ENCODE measurements at regions not wholly inside any gene's neighbourhood (a gene's known extent, or its start where the extent isn't known, plus 50 kb on each side); places are given as distances from the start of the nearest gene placed in this dataset.
"Not testable (repeated sequence)": the region's sequence is repeated elsewhere in the genome, so short reads cannot be mapped to it uniquely, and the experiment has no call there.

- Histone ChIP-seq H3K4me1 (no peaks in the 10 kb centered on the region), H3K4me3 (no peak overlapping the region), H3K27me3 (no peaks in the 10 kb centered on the region), H3K27ac (no peak overlapping the region), H3K9me3 (no peaks in the 10 kb centered on the region), H3K36me3 (no peaks in the 10 kb centered on the region)
- intact Hi-C loops (cut with DNase I): no loop called here
- WGBS, 2 donors: 25 to 44% methylated on average over 1 of the region's 1 CpG
- DNase-seq: no peak
- TF ChIP-seq POLR2A (IDR thresholded peaks at IDR 0.05): no peak
- TF ChIP-seq CTCF (IDR thresholded peaks at IDR 0.05): no peak
Measured at GRCh38 chr3:25844891-25845290, 55.0 kb downstream of the OXSM start.

- DNase-seq: no peak
- no peaks in the 10 kb centered on the region for H3K4me1 ChIP-seq
- 91 to 96% methylated on average over 1 of the region's 1 CpG for WGBS, 2 donors
- H3K27me3 ChIP-seq: no peaks in the 10 kb centered on the region
- TF ChIP-seq POLR2A (IDR thresholded peaks at IDR 0.05): no peak
- TF ChIP-seq CTCF (IDR thresholded peaks at IDR 0.05): no peak
- H3K4me3 ChIP-seq: no peak overlapping the region
- no peaks in the 10 kb centered on the region for H3K36me3 ChIP-seq
- H3K9me3 ChIP-seq: no peaks in the 10 kb centered on the region
- H3K27ac ChIP-seq: no peak overlapping the region
- intact Hi-C loops (cut with DNase I): no loop called here
Measured at GRCh38 chr3:25846282-25846681, 56.4 kb downstream of the OXSM start.

GRCh38 chr3:25849091-25849490 lies 59.2 kb downstream of the OXSM start:
- DNase-seq: no peak
- TF ChIP-seq POLR2A (IDR thresholded peaks at IDR 0.05) (no peak), CTCF (IDR thresholded peaks at IDR 0.05) (no peak)
- intact Hi-C loops (cut with DNase I): no loop called here
- no peak overlapping the region for H3K27ac ChIP-seq
- WGBS, 2 donors: 94 to 96% methylated on average over 6 of the region's 6 CpGs
- H3K36me3 ChIP-seq: no peaks in the 10 kb centered on the region
- H3K9me3 ChIP-seq: no peaks in the 10 kb centered on the region
- H3K27me3 ChIP-seq: no peaks in the 10 kb centered on the region
- H3K4me3 ChIP-seq: no peak overlapping the region
- peaks cover 0 to 5% (median 0%) of the 10 kb centered on the region in 3 donors for H3K4me1 ChIP-seq

- Histone ChIP-seq H3K27ac (no peak overlapping the region), H3K36me3 (no peaks in the 10 kb centered on the region), H3K9me3 (no peaks in the 10 kb centered on the region), H3K4me1 (peaks cover 3 to 13% (median 4%) of the 10 kb centered on the region in 3 donors), H3K4me3 (no peak overlapping the region), H3K27me3 (no peaks in the 10 kb centered on the region)
- WGBS, 2 donors: 85 to 88% methylated on average over 7 of the region's 7 CpGs
- intact Hi-C loops (cut with DNase I): no loop called here
- no peak for TF ChIP-seq POLR2A (IDR thresholded peaks at IDR 0.05)
- TF ChIP-seq CTCF (IDR thresholded peaks at IDR 0.05): no peak
- DNase-seq: no peak
Measured at GRCh38 chr3:25849641-25850385, 59.9 kb downstream of the OXSM start.

GRCh38 chr3:25851693-25852259 lies 61.9 kb downstream of the OXSM start:
- H3K36me3 ChIP-seq; H3K9me3 ChIP-seq; intact Hi-C loops (cut with DNase I); H3K27ac ChIP-seq; H3K4me3 ChIP-seq; H3K27me3 ChIP-seq; DNase-seq: not testable (repeated sequence)
- 90 to 95% methylated on average over 2 to 4 of the region's 21 CpGs for WGBS, 2 donors
- H3K4me1 ChIP-seq: peaks cover 4 to 23% (median 6%) of the 10 kb centered on the region in 3 donors
